Tibial nerve (tissue), 4 donors: ENCODE measurements at regions not wholly inside any gene's neighbourhood (a gene's known extent, or its start where the extent isn't known, plus 50 kb on each side); places are given as distances from the start of the nearest gene placed in this dataset.

ENCODE experiments used
- DNase-seq, 2 donors: peaks; one replicate each; pipeline ENCODE4 v3.0.0-alpha.2; 2019; ENCODE audit warnings: low spot score in 2 of 2
- H3K27ac ChIP-seq, 4 donors: fragments of 200-600 bp; sonication (generic) in 3 of 4; one replicate each; pipeline ENCODE4 v1.5.1; 2017 to 2019; ENCODE audit warnings: mild to moderate bottlenecking in 1 of 4
- H3K27me3 ChIP-seq, 2 donors: fragments of 200-600 bp; sonication (generic) in 1 of 2; one replicate each; pipeline versions ENCODE4 v1.5.1 to v1.6.0; 2017 to 2019
- H3K36me3 ChIP-seq, 3 donors: fragments of 200-600 bp; sonication (generic); one replicate each; pipeline ENCODE4 v1.5.1; 2018 to 2019
- H3K4me1 ChIP-seq, 4 donors: fragments of 200-600 bp; sonication (generic) in 3 of 4; one replicate each; pipeline ENCODE4 v1.5.1; 2017 to 2019
- H3K4me3 ChIP-seq, 4 donors: fragments of 200-600 bp; sonication (generic) in 3 of 4; one replicate each; pipeline ENCODE4 v1.5.1; 2017 to 2019; ENCODE audit warnings: mild to moderate bottlenecking in 1 of 4, moderate library complexity in 1 of 4
- H3K9me3 ChIP-seq, 4 donors: fragments of 200-600 bp; sonication (generic) in 3 of 4; one replicate each; pipeline ENCODE4 v1.5.1; 2017 to 2019
- EP300 ChIP-seq, 2 donors: sonication (generic); formaldehyde crosslinking; IDR thresholded peaks; one replicate each; pipeline ENCODE4 v1.6.1; 2017; ENCODE audit warnings: antibody characterized with exemption in 2 of 2, mild to moderate bottlenecking in 1 of 2
- POLR2A ChIP-seq, 2 donors: fragments of 450-650 bp; IDR thresholded peaks; one replicate each; pipeline ENCODE4 v1.6.1; 2017; ENCODE audit warnings: antibody characterized with exemption in 2 of 2, mild to moderate bottlenecking in 2 of 2, moderate library complexity in 2 of 2
- WGBS, 2 donors: methylation state at CpG; one replicate each; pipeline ENCODE4 v1.1.5; 2018; 5-methylcytosine and 5-hydroxymethylcytosine counted together
- TF ChIP-seq, protein P1 (sequence below), 5 experiments: fragments of 200-600 bp in 3 of 5; fragments of 450-650 bp in 2 of 5; sonication (generic) in 3 of 5; IDR thresholded peaks; one replicate each; pipeline ENCODE4 v1.5.1; 2016 to 2019; ENCODE audit warnings: antibody characterized with exemption in 5 of 5, mild to moderate bottlenecking in 3 of 5, moderate library complexity in 2 of 5

- no peak overlapping the region for H3K4me3 ChIP-seq
- 81 to 83% methylated on average over 5 of the region's 5 CpGs for WGBS, 2 donors
- H3K4me1 ChIP-seq = peaks cover 0 to 8% (median 0%) of the 10 kb centered on the region in 4 donors
- no peaks in the 10 kb centered on the region for H3K27me3 ChIP-seq
- H3K27ac ChIP-seq = no peak overlapping the region
- H3K36me3 ChIP-seq = no peaks in the 10 kb centered on the region
- no peaks in the 10 kb centered on the region for H3K9me3 ChIP-seq
- TF ChIP-seq EP300 (IDR thresholded peaks at IDR 0.05) = no peak
- TF ChIP-seq, protein P1, sequence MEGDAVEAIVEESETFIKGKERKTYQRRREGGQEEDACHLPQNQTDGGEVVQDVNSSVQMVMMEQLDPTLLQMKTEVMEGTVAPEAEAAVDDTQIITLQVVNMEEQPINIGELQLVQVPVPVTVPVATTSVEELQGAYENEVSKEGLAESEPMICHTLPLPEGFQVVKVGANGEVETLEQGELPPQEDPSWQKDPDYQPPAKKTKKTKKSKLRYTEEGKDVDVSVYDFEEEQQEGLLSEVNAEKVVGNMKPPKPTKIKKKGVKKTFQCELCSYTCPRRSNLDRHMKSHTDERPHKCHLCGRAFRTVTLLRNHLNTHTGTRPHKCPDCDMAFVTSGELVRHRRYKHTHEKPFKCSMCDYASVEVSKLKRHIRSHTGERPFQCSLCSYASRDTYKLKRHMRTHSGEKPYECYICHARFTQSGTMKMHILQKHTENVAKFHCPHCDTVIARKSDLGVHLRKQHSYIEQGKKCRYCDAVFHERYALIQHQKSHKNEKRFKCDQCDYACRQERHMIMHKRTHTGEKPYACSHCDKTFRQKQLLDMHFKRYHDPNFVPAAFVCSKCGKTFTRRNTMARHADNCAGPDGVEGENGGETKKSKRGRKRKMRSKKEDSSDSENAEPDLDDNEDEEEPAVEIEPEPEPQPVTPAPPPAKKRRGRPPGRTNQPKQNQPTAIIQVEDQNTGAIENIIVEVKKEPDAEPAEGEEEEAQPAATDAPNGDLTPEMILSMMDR (IDR thresholded peaks at IDR 0.05) = no peak
- no peak for TF ChIP-seq POLR2A (IDR thresholded peaks at IDR 0.05)
- DNase-seq = no peak
These were observed 340.5 kb upstream of the KIF2A start for GRCh38 chr5:61965490-61965889.

DNA sequence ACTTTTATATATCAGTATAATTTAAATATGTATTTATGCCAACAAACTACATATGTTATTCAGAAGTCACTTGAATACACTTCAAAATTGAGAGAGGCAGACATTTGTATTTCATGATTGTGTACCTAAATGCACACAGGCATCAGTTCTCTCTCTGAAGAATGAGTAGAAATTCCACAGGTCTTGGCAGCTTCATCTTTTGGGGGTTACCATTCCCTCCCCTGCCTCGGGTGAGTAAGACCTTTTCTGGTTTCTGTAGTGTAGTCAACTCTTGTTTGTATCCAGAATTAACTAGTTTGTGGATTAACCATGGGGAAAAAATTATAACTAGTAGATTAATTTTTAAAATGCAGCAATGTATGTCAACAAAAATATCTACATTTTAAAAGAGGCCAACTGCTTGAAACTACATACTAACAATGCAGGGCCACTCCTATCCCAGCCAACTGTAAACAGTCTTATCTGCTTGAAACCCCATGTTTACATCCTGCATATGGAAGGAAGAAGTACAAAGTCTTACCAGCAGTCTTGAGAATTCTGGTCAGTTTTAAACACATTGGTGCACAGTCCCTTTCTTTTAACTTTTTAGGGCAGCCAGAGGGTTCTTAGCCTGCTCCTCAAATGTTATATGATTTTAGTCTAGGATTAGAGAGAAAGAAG, 339.6 kb upstream of the KIF2A start:
- no peaks in the 10 kb centered on the region for H3K9me3 ChIP-seq
- H3K27me3 ChIP-seq = no peaks in the 10 kb centered on the region
- peaks cover 0 to 8% (median 0%) of the 10 kb centered on the region in 4 donors for H3K4me1 ChIP-seq
- no peak for DNase-seq
- no peaks in the 10 kb centered on the region for H3K36me3 ChIP-seq
- no peak overlapping the region for H3K27ac ChIP-seq
- TF ChIP-seq POLR2A (IDR thresholded peaks at IDR 0.05) = no peak
- TF ChIP-seq EP300 (IDR thresholded peaks at IDR 0.05) = no peak
- TF ChIP-seq, protein P1 (IDR thresholded peaks at IDR 0.05) = no peak
- no peak overlapping the region for H3K4me3 ChIP-seq
- WGBS, 2 donors = 19 to 29% methylated on average over 1 of the region's 1 CpG

GRCh38 chr5:61966997-61967396, 339.0 kb upstream of the KIF2A start:
- H3K4me1 ChIP-seq = peaks cover 0 to 8% (median 0%) of the 10 kb centered on the region in 4 donors
- H3K9me3 ChIP-seq = no peaks in the 10 kb centered on the region
- no peak overlapping the region for H3K4me3 ChIP-seq
- WGBS, 2 donors = 71 to 73% methylated on average over 8 of the region's 8 CpGs
- H3K27ac ChIP-seq = no peak overlapping the region
- no peaks in the 10 kb centered on the region for H3K36me3 ChIP-seq
- DNase-seq = no peak
- no peak for TF ChIP-seq POLR2A (IDR thresholded peaks at IDR 0.05)
- no peak for TF ChIP-seq EP300 (IDR thresholded peaks at IDR 0.05)
- TF ChIP-seq, protein P1 (IDR thresholded peaks at IDR 0.05) = no peak
- H3K27me3 ChIP-seq = no peaks in the 10 kb centered on the region

DNA sequence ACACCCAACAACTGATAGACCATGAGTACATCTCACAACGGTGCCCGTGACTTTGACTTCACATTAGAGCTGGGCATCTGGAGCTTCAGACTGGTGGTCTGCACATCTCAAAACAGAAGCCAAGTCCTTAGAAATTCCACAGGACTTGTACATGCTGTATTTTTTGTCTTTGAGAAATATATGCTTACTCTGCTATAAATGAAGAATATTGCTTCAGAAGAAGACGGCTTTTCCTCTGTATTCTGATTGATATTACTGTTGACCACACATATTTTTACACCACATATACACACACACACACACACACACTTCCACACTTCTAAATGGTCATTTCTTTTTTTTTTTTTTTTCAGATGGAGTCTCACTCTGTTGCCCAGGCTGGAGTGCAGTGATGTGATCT, 338.3 kb upstream of the KIF2A start:
- no peaks in the 10 kb centered on the region for H3K27me3 ChIP-seq
- H3K4me3 ChIP-seq = no peak overlapping the region
- TF ChIP-seq POLR2A (IDR thresholded peaks at IDR 0.05) = no peak
- TF ChIP-seq EP300 (IDR thresholded peaks at IDR 0.05) = no peak
- TF ChIP-seq, protein P1 (IDR thresholded peaks at IDR 0.05) = no peak
- WGBS, 2 donors = 85 to 90% methylated on average over 3 of the region's 3 CpGs
- DNase-seq = no peak
- no peaks in the 10 kb centered on the region for H3K36me3 ChIP-seq
- no peak overlapping the region for H3K27ac ChIP-seq
- no peaks in the 10 kb centered on the region for H3K9me3 ChIP-seq
- H3K4me1 ChIP-seq = peaks cover 0 to 8% (median 0%) of the 10 kb centered on the region in 4 donors

DNA sequence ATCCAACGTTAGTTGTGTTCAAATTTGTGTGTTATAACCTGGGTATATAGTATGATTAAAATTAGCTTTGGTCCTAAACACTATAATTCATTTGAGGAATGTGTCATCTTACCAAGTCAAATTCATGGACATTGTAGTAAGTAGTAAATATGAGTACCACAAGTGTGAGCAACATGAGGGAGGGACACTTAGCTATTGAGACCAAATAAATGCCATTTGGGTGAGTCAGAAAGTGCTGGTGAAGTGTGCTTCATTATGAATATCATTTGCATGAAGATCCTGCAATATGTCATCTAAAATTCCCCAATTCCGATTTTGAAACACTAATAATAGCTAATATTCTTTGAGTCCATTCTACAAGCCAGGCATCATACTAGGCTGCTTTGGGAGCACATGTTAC, 336.7 kb upstream of the KIF2A start:
- H3K27me3 ChIP-seq = no peaks in the 10 kb centered on the region
- H3K27ac ChIP-seq = no peak overlapping the region
- DNase-seq = no peak
- H3K36me3 ChIP-seq = no peaks in the 10 kb centered on the region
- H3K4me1 ChIP-seq = peaks cover 0 to 5% (median 0%) of the 10 kb centered on the region in 4 donors
- TF ChIP-seq EP300 (IDR thresholded peaks at IDR 0.05) = no peak
- no peak for TF ChIP-seq POLR2A (IDR thresholded peaks at IDR 0.05)
- H3K9me3 ChIP-seq = no peaks in the 10 kb centered on the region
- WGBS, 2 donors = 52 to 79% methylated on average over 2 of the region's 2 CpGs
- no peak overlapping the region for H3K4me3 ChIP-seq
